Spleen (tissue), 11 donors: ENCODE measurements at regions not wholly inside any gene's neighbourhood (a gene's known extent, or its start where the extent isn't known, plus 50 kb on each side); places are given as distances from the start of the nearest gene placed in this dataset.

Experiments
- DNase-seq: peaks from one replicate; pipeline ENCODE4 v3.0.0-alpha.2; 2020
- H3K27ac ChIP-seq, 8 donors: fragments of 200-600 bp; sonication (generic) in 7 of 8; 1 replicate in 4 of 8; 2 replicates in 4 of 8; pipeline versions ENCODE4 v1.5.0 to v1.8.0; 2016 to 2021; ENCODE audit warnings: inconsistent platforms in 4 of 8, mild to moderate bottlenecking in 4 of 8, moderate library complexity in 1 of 8
- H3K27me3 ChIP-seq, 7 donors: fragments of 200-600 bp; sonication (generic) in 6 of 7; replicated peaks in 1 of 7; 1 replicate in 4 of 7; 2 replicates in 3 of 7; pipeline versions ENCODE4 v1.5.0 to v1.8.0; 2016 to 2021; ENCODE audit warnings: inconsistent platforms in 3 of 7, mild to moderate bottlenecking in 1 of 7
- H3K36me3 ChIP-seq, 6 donors: fragments of 200-600 bp; sonication (generic) in 5 of 6; 1 replicate in 4 of 6; 2 replicates in 2 of 6; pipeline versions ENCODE4 v1.5.0 to v1.8.0; 2016 to 2021; ENCODE audit warnings: inconsistent platforms in 2 of 6
- H3K4me1 ChIP-seq, 6 donors: fragments of 200-600 bp; sonication (generic) in 5 of 6; 1 replicate in 3 of 6; 2 replicates in 3 of 6; pipeline versions ENCODE4 v1.5.0 to v1.8.0; 2016 to 2021; ENCODE audit warnings: inconsistent platforms in 3 of 6
- H3K4me3 ChIP-seq, 8 donors: fragments of 200-600 bp; sonication (generic) in 7 of 8; 1 replicate in 4 of 8; 2 replicates in 4 of 8; pipeline versions ENCODE4 v1.5.0 to v1.8.0; 2016 to 2021; ENCODE audit warnings: inconsistent platforms in 4 of 8, mild to moderate bottlenecking in 4 of 8, moderate library complexity in 2 of 8
- H3K9me3 ChIP-seq, 8 donors: fragments of 200-600 bp; sonication (generic) in 7 of 8; 1 replicate in 4 of 8; 2 replicates in 4 of 8; pipeline versions ENCODE4 v1.5.0 to v1.8.0; 2016 to 2021; ENCODE audit warnings: inconsistent platforms in 4 of 8
- CTCF ChIP-seq, 11 experiments: fragments of 200-600 bp in 7 of 11; fragments of 450-650 bp in 4 of 11; sonication (generic) in 4 of 11; IDR thresholded peaks in 8 of 11; conservative IDR thresholded peaks in 3 of 11; 1 replicate in 7 of 11; 2 replicates in 4 of 11; pipeline versions ENCODE4 v1.4.0 to v1.8.0; 2016 to 2021; ENCODE audit warnings: antibody characterized with exemption in 11 of 11, inconsistent platforms in 4 of 11, mild to moderate bottlenecking in 1 of 11
- POLR2A ChIP-seq, 3 donors: fragments of 450-650 bp; IDR thresholded peaks; one replicate each; pipeline ENCODE4 v1.5.1; 2017; ENCODE audit warnings: antibody characterized with exemption in 3 of 3, mild to moderate bottlenecking in 1 of 3
- POLR2AphosphoS5 ChIP-seq, 3 donors: sonication (generic); formaldehyde crosslinking; IDR thresholded peaks; one replicate each; pipeline ENCODE4 v1.5.1; 2017; ENCODE audit warnings: antibody characterized with exemption in 3 of 3
- WGBS, 5 donors: extraction: QIAGEN DNeasy Blood & Tissue Kit in 3 of 5; methylation state at CpG; one replicate each; pipeline versions ENCODE4 v1.1.5 to v1.1.7; 2013 to 2018; 5-methylcytosine and 5-hydroxymethylcytosine counted together
- intact Hi-C: fragments of 100-400 bp; cut with DNase I; formaldehyde crosslinking; loops from one replicate; pipeline ENCODE4 v1.15.0; 2023; ENCODE audit warnings: low total_unique reads
- donor health status: healthy with polysubstance abuse.
- donor health status: DM: no; HTN: no; CAD: no; lungs with moderate emphysema.
- donor health status: DM: no; HTN: no; CAD: no.
- donor health status: Bipolar disorder and iron deficiency.
- donor health status: healthy.
- donor health status: DM: no; HTN: no; CAD: no.
- donor health status: DM: yes; HTN: yes; CAD: no.

- Histone ChIP-seq H3K27me3 (no peaks in the 10 kb centered on the region), H3K9me3 (peaks cover 0 to 6% (median 1%) of the 10 kb centered on the region in 8 donors), H3K4me1 (no peaks in the 10 kb centered on the region), H3K36me3 (no peaks in the 10 kb centered on the region), H3K27ac (no peak overlapping the region), H3K4me3 (no peak overlapping the region)
- no peak for DNase-seq
- no peak for TF ChIP-seq POLR2A (IDR thresholded peaks at IDR 0.05)
- no peak for TF ChIP-seq POLR2AphosphoS5 (IDR thresholded peaks at IDR 0.05)
- TF ChIP-seq CTCF (IDR thresholded peaks at IDR 0.05 in 8 of 11, conservative IDR thresholded peaks at IDR 0.05 in 3 of 11), result no peak
- intact Hi-C loops, result no loop called here
Measured at GRCh38 chr14:53808042-53808441, 148.6 kb downstream of the BMP4 start.

GRCh38 chr14:53807542-53807941 lies 149.1 kb downstream of the BMP4 start:
- H3K27me3 ChIP-seq, result no peaks in the 10 kb centered on the region
- H3K36me3 ChIP-seq, result no peaks in the 10 kb centered on the region
- H3K4me3 ChIP-seq, result no peak overlapping the region
- H3K27ac ChIP-seq, result no peak overlapping the region
- no peaks in the 10 kb centered on the region for H3K4me1 ChIP-seq
- intact Hi-C loops, result no loop called here
- WGBS, 5 donors, result 69 to 81% (median 76%) methylated on average over 3 of the region's 3 CpGs
- peaks cover 0 to 6% (median 1%) of the 10 kb centered on the region in 8 donors for H3K9me3 ChIP-seq
- no peak for TF ChIP-seq CTCF (IDR thresholded peaks at IDR 0.05 in 8 of 11, conservative IDR thresholded peaks at IDR 0.05 in 3 of 11)
- TF ChIP-seq POLR2AphosphoS5 (IDR thresholded peaks at IDR 0.05), result no peak
- TF ChIP-seq POLR2A (IDR thresholded peaks at IDR 0.05), result no peak
- no peak for DNase-seq

GRCh38 chr14:53807108-53807507 lies 149.5 kb downstream of the BMP4 start:
- TF ChIP-seq CTCF (IDR thresholded peaks at IDR 0.05 in 8 of 11, conservative IDR thresholded peaks at IDR 0.05 in 3 of 11) (no peak), POLR2AphosphoS5 (IDR thresholded peaks at IDR 0.05) (no peak)
- DNase-seq, result no peak
- Histone ChIP-seq H3K36me3 (no peaks in the 10 kb centered on the region), H3K9me3 (peaks cover 0 to 10% (median 1%) of the 10 kb centered on the region in 8 donors), H3K4me1 (no peaks in the 10 kb centered on the region), H3K27ac (no peak overlapping the region), H3K27me3 (no peaks in the 10 kb centered on the region), H3K4me3 (no peak overlapping the region)
- WGBS, 5 donors, result 72 to 94% (median 83%) methylated on average over 2 of the region's 2 CpGs
- intact Hi-C loops, result no loop called here

- Histone ChIP-seq H3K4me3 (no peak overlapping the region), H3K4me1 (no peaks in the 10 kb centered on the region), H3K27me3 (peaks cover 0 to 12% (median 0%) of the 10 kb centered on the region in 7 donors), H3K9me3 (peaks cover 0 to 6% (median 0%) of the 10 kb centered on the region in 8 donors), H3K36me3 (no peaks in the 10 kb centered on the region), H3K27ac (no peak overlapping the region)
- DNase-seq, result no peak
- TF ChIP-seq CTCF (IDR thresholded peaks at IDR 0.05 in 8 of 11, conservative IDR thresholded peaks at IDR 0.05 in 3 of 11), result no peak
- no peak for TF ChIP-seq POLR2AphosphoS5 (IDR thresholded peaks at IDR 0.05)
- TF ChIP-seq POLR2A (IDR thresholded peaks at IDR 0.05), result no peak
- WGBS, 5 donors, result 71 to 93% (median 80%) methylated on average over 1 of the region's 1 CpG
- intact Hi-C loops, result no loop called here
Measured at GRCh38 chr14:53796734-53797133, 159.9 kb downstream of the BMP4 start.
